GM11168 (cell line): ENCODE measurements at regions not wholly inside any gene's neighbourhood (a gene's known extent, or its start where the extent isn't known, plus 50 kb on each side); places are given as distances from the start of the nearest gene placed in this dataset.

Source experiments
- in situ Hi-C: fragments of 300-500 bp; cut with MboI; formaldehyde crosslinking; loops from one replicate; pipeline ENCODE4 v1.12.0; 2022; ENCODE audit warnings: low sequenced_read_pairs; ENCODE audit not compliant: unreplicated experiment

GRCh38 chr21:17002594-17003257 is 510.1 kb upstream of the CXADR start:
- in situ Hi-C loops, result no loop called here

DNA sequence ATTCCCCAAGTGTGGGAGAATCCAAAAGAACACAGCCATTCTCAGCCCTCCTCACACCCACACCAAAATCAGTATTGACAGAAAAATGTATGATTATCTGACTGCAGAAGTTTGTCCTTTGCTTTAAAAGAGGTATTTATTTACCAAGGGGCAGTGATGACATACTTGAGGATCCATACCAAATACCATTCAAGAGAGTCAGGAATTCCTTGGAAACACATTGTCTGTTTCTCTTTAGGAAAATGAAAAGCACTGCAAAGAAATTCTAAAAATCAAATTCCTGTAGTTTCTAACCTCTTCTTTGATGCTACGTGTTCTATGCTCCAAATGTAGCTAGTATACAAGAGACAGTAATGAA is 509.6 kb upstream of the CXADR start:
- in situ Hi-C loops, result no loop called here

GRCh38 chr21:17003763-17004373 is 509.0 kb upstream of the CXADR start:
- in situ Hi-C loops, result no loop called here

GRCh38 chr21:17032141-17032655 is 480.6 kb upstream of the CXADR start:
- in situ Hi-C loops, result no loop called here

- in situ Hi-C loops, result no loop called here
These were observed 468.1 kb upstream of the CXADR start for GRCh38 chr21:17044696-17045095.

DNA sequence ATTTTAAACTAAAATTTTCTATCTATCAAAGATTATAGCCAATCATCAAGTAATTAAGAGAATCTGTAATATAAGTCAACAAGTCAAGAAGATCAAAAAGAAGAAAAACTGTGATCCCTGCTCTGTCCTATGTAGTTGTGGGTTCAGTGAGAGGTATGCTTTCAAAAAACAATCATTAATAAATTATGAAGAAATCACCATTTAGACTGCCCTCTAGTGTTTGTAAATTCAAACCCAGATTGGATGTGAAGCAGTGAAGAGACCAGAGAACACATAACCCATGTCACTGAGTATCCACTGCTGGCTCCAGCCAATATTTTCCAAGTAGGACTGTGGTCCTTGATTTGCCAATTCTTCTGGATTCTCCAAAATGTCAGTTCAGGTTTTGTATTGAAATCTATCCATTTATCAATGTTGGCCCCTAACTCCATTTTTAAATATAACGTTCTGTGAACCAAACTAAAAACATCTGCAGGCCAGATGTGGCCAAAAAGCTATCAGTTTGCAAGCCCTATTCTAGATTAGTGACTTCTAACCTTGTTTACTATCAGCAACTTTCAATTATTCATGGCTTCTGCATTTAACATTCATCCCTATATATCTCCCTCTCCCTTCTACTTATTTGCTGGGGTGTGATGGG is 467.5 kb upstream of the CXADR start:
- in situ Hi-C loops, result no loop called here

DNA sequence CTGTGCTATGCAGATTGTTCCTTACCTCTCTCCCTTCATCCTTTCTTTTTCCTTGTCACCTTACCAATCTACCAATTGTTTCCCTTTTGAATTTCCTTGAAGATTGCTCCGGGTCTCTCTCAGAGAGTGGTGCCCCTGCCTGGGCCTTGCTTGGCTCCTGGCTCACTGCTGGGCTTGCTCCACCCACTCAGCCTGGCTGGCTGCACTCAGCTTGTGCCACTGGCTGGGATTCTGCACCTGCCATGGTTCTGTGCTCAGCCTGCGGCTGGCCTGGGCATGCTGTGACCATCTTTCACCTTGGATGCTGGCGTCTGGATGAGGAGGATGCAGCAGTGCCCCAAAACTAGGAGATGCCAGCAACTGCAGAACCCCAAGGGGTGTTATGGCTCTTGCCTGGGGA is 463.9 kb upstream of the CXADR start:
- in situ Hi-C loops, result no loop called here

DNA sequence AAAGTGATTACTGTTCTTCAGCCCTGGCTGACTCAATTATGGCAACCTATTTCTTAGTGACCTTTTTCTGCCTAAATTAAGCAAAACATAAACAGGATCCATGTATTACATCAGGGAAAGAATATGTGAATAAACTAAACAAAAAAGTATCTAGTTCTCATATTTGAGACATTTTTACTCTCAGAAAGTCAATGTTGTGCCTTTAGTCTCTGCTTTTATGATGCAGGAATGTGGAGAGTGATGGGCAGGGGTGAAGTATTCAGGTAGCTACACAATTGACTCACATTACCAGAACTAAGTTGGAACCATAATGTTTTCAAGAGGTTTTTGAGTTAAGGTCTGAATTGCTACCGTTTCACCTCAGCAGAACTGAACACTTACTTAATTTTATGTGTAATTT is 462.7 kb upstream of the CXADR start:
- in situ Hi-C loops, result no loop called here

GRCh38 chr21:17050646-17051045 is 462.2 kb upstream of the CXADR start:
- in situ Hi-C loops, result no loop called here

- in situ Hi-C loops, result no loop called here
These were observed 461.8 kb upstream of the CXADR start for GRCh38 chr21:17051054-17051453.

- in situ Hi-C loops, result no loop called here
These were observed 459.5 kb upstream of the CXADR start for GRCh38 chr21:17053321-17053720.

DNA sequence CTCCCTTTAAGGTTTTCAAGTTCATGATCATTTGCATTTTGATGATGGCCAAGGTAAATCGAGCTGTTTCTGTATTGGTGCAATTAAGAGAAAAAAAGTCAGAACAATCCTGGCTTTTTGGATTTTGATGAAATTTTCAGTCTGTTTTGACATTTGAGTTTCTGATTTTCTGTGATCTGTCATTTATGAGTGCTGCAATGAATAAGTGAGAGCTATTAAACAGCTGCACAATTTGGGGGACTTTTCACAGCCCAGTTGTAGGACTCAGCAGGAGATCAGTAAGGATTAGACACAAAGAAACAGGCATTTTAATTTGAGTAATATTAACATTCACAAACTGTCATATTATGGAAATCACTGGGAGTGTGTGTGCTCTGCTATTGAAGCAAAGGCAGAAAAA is 452.9 kb upstream of the CXADR start:
- in situ Hi-C loops, result no loop called here

GRCh38 chr21:17066006-17066405 is 446.8 kb upstream of the CXADR start:
- in situ Hi-C loops, result no loop called here

DNA sequence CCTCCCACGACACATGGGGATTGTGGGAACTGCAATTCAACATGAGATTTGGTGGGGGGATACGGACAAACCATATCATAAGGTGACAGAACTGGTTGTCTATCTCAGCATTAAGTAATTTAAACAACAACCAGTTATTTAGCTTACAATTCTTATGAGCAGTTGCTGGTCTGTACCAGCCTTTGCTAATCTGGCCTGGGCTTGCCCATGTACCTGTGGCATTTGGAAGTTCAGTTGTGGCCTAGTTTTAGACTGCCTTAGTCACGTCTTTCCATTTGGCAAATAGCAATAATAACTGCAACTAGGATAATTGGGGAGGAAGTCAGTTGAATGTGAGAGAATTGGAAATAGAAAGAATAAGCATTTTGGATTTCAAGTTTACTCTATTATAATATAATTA is 441.8 kb upstream of the CXADR start:
- in situ Hi-C loops, result no loop called here

GRCh38 chr21:17081193-17081592 is 431.6 kb upstream of the CXADR start:
- in situ Hi-C loops, result no loop called here

DNA sequence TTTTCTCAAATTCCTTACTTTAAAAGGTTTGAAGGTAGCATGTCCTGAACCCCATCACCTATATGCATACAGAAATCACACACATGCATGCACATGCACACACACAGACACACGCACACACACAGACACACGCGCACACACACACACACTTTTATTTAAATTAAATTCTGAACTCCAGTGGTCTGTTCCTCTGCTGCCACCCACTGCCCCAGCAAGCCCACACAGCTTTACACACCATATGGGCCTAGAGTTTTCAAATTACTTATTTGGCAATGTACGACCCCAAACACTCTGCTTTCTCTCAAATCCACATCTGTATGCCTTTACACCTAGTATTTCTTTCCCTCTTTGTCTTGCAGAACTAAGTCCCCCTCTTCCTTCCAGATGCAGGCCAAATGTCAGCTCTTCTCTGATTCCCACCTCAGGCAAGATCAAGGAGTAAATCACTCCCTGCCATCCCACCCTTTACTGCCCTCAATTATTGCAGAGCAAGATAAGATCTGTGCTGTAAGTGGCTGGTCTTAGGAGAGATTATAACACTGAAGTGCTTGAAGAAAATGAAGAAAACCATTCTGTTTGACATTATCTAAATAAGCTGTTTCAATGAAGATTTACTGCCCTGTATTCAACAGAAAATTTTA is 429.9 kb upstream of the CXADR start:
- in situ Hi-C loops, result no loop called here

- in situ Hi-C loops, result no loop called here
These were observed 427.1 kb upstream of the CXADR start for GRCh38 chr21:17085707-17086106.

DNA sequence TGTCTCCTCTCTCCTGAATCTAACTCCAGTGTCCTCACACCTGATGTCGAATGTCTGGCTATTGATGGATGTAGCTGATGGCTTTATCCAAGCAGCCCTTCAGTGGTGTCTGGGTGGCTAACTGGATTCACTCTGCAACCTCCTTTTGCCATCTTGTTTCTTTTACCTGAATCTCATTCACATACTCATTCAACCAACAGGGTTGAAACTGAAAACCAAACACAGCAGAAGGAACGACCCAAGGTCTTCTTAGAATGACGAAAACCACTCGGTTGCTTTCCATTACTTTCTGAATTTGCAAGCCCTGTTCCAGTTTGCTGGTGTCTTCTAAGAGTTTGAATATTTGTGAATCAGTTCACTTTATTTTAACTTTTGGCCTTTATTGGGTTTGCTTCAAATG is 424.3 kb upstream of the CXADR start:
- in situ Hi-C loops, result no loop called here

- in situ Hi-C loops, result no loop called here
These were observed 423.8 kb upstream of the CXADR start for GRCh38 chr21:17089091-17089491.

- in situ Hi-C loops, result no loop called here
These were observed 411.1 kb upstream of the CXADR start for GRCh38 chr21:17101696-17102095.

GRCh38 chr21:17105932-17106331 is 406.9 kb upstream of the CXADR start:
- in situ Hi-C loops, result no loop called here
